Natural killer cell (primary cell): ENCODE measurements at regions not wholly inside any gene's neighbourhood (a gene's known extent, or its start where the extent isn't known, plus 50 kb on each side); places are given as distances from the start of the nearest gene placed in this dataset.
"Not testable (repeated sequence)": the region's sequence is repeated elsewhere in the genome, so short reads cannot be mapped to it uniquely, and the experiment has no call there.

Experiments
- ATAC-seq, 3 donors: fragments of 150-1000 bp in 2 of 3; fragments of 200-7000 bp in 1 of 3; cut with Tn5 transposase; 1 replicate in 1 of 3; 2 replicates in 2 of 3; pipeline ENCODE4 v1.10.0; 2021; ENCODE audit warnings: mild to moderate bottlenecking in 2 of 3, moderate library complexity in 2 of 3
- DNase-seq, 2 donors: peaks; one replicate each; pipeline versions ENCODE4 v3.0.0 to v3.0.0-alpha.2; 2013 to 2021; ENCODE audit warnings: mixed read lengths in 1 of 2
- H3K27ac ChIP-seq: one replicate; pipeline ENCODE4 v1.5.1; 2013; ENCODE audit warnings: mild to moderate bottlenecking, low read length
- H3K27me3 ChIP-seq: one replicate; pipeline ENCODE4 v1.6.1; 2013; ENCODE audit warnings: low read length; ENCODE audit not compliant: control insufficient read depth, insufficient read depth
- H3K36me3 ChIP-seq: one replicate; pipeline ENCODE4 v1.6.1; 2013; ENCODE audit warnings: low read length; ENCODE audit not compliant: control insufficient read depth, insufficient read depth
- H3K4me1 ChIP-seq: one replicate; pipeline ENCODE4 v1.6.1; 2013; ENCODE audit warnings: low read length; ENCODE audit not compliant: control insufficient read depth, insufficient read depth
- H3K4me3 ChIP-seq: one replicate; pipeline ENCODE4 v1.5.1; 2013; ENCODE audit warnings: low read length
- H3K9me3 ChIP-seq: one replicate; pipeline ENCODE4 v1.6.1; 2013; ENCODE audit warnings: low read length; ENCODE audit not compliant: control insufficient read depth, insufficient read depth
- H3K27ac Mint-ChIP-seq, 2 donors: one replicate each; pipeline ENCODE4 v1.8.0; 2022; ENCODE audit warnings: mild to moderate bottlenecking in 2 of 2, mixed read lengths in 2 of 2, moderate library complexity in 1 of 2
- H3K27me3 Mint-ChIP-seq, 2 donors: one replicate each; pipeline ENCODE4 v1.8.0; 2022; ENCODE audit warnings: low read depth in 2 of 2, mixed read lengths in 2 of 2
- H3K36me3 Mint-ChIP-seq: one replicate; pipeline ENCODE4 v1.8.0; 2022; ENCODE audit warnings: mixed read lengths
- H3K4me1 Mint-ChIP-seq, 2 donors: one replicate each; pipeline ENCODE4 v1.8.0; 2022; ENCODE audit warnings: mixed read lengths in 2 of 2
- H3K4me3 Mint-ChIP-seq: one replicate; pipeline ENCODE4 v1.8.0; 2022; ENCODE audit warnings: mild to moderate bottlenecking, moderate library complexity, mixed read lengths
- H3K9me3 Mint-ChIP-seq, 2 donors: one replicate each; pipeline ENCODE4 v1.8.0; 2022; ENCODE audit warnings: mixed read lengths in 2 of 2
- CTCF ChIP-seq: fragments of 200-600 bp; IDR thresholded peaks from one replicate; pipeline ENCODE4 v1.8.0; 2022; ENCODE audit warnings: antibody characterized with exemption
- WGBS: methylation state at CpG from one replicate; pipeline ENCODE4 v1.1.7; 2013; ENCODE audit warnings: missing lambda C conversion rate; ENCODE audit not compliant: insufficient coverage; 5-methylcytosine and 5-hydroxymethylcytosine counted together
- intact Hi-C: fragments of 100-400 bp; cut with micrococcal nuclease; formaldehyde crosslinking; loops from one replicate; pipeline ENCODE4 v1.14.2; 2022

GRCh38 chr6:85004361-85004995 lies 240.1 kb upstream of the TBX18 start:
- DNase-seq = no peak
- no peak overlapping the region for H3K27ac Mint-ChIP-seq
- 83% methylated on average over 2 of the region's 2 CpGs for WGBS
- TF ChIP-seq CTCF = no peak
- peaks cover 4 to 13% of the 10 kb centered on the region in 2 donors for H3K9me3 Mint-ChIP-seq
- Histone ChIP-seq H3K36me3 (no peaks in the 10 kb centered on the region), H3K4me3 (no peak overlapping the region), H3K27ac (no peak overlapping the region), H3K9me3 (no peaks in the 10 kb centered on the region), H3K27me3 (no peaks in the 10 kb centered on the region), H3K4me1 (no peaks in the 10 kb centered on the region)
- H3K4me3 Mint-ChIP-seq = no peak overlapping the region
- intact Hi-C loops = no loop called here
- ATAC-seq = no peak
- H3K36me3 Mint-ChIP-seq = no peaks in the 10 kb centered on the region
- H3K4me1 Mint-ChIP-seq = no peaks in the 10 kb centered on the region
- H3K27me3 Mint-ChIP-seq = no peaks in the 10 kb centered on the region

- intact Hi-C loops = no loop called here
- 76% methylated on average over 3 of the region's 3 CpGs for whole genome bisulfite sequencing
- H3K9me3 Mint-ChIP-seq = peaks cover 8 to 15% of the 10 kb centered on the region in 2 donors
- no peak overlapping the region for H3K27ac Mint-ChIP-seq
- ATAC-seq (no peak), DNase-seq (no peak)
- H3K36me3 Mint-ChIP-seq = no peaks in the 10 kb centered on the region
- no peaks in the 10 kb centered on the region for H3K27me3 Mint-ChIP-seq
- Histone ChIP-seq H3K9me3 (no peaks in the 10 kb centered on the region), H3K27me3 (no peaks in the 10 kb centered on the region), H3K4me3 (no peak overlapping the region), H3K36me3 (no peaks in the 10 kb centered on the region), H3K4me1 (no peaks in the 10 kb centered on the region), H3K27ac (no peak overlapping the region)
- TF ChIP-seq CTCF = no peak
- H3K4me1 Mint-ChIP-seq = no peaks in the 10 kb centered on the region
- no peak overlapping the region for H3K4me3 Mint-ChIP-seq
These were observed 238.4 kb upstream of the TBX18 start for GRCh38 chr6:85002847-85003246.

- ATAC-seq (no peak), DNase-seq (no peak)
- Histone ChIP-seq H3K9me3 (no peaks in the 10 kb centered on the region), H3K36me3 (no peaks in the 10 kb centered on the region), H3K27ac (no peak overlapping the region), H3K4me3 (no peak overlapping the region), H3K4me1 (no peaks in the 10 kb centered on the region), H3K27me3 (no peaks in the 10 kb centered on the region)
- Mint-ChIP-seq H3K4me3 (no peak overlapping the region), H3K9me3 (peaks cover 13 to 21% of the 10 kb centered on the region in 2 donors), H3K27me3 (no peaks in the 10 kb centered on the region), H3K4me1 (no peaks in the 10 kb centered on the region), H3K36me3 (no peaks in the 10 kb centered on the region), H3K27ac (no peak overlapping the region)
- intact Hi-C loops = no loop called here
- TF ChIP-seq CTCF = no peak
- 71% methylated on average over 1 of the region's 2 CpGs for WGBS
These were observed 235.6 kb upstream of the TBX18 start for GRCh38 chr6:85000001-85000400.

- H3K4me1 ChIP-seq = no peaks in the 10 kb centered on the region
- H3K4me1 Mint-ChIP-seq = no peaks in the 10 kb centered on the region
- H3K9me3 Mint-ChIP-seq = peaks cover 11 to 12% of the 10 kb centered on the region in 2 donors
- no peak for ATAC-seq
- no CpG with 5 or more reads among the region's 1 CpG for WGBS
- H3K36me3 ChIP-seq = no peaks in the 10 kb centered on the region
- DNase-seq = no peak
- intact Hi-C loops = no loop called here
- no peak overlapping the region for H3K4me3 ChIP-seq
- H3K36me3 Mint-ChIP-seq = no peaks in the 10 kb centered on the region
- H3K27ac ChIP-seq = no peak overlapping the region
- H3K4me3 Mint-ChIP-seq = no peak overlapping the region
- no peaks in the 10 kb centered on the region for H3K9me3 ChIP-seq
- no peaks in the 10 kb centered on the region for H3K27me3 Mint-ChIP-seq
- H3K27me3 ChIP-seq = no peaks in the 10 kb centered on the region
- no peak for TF ChIP-seq CTCF
- H3K27ac Mint-ChIP-seq = no peak overlapping the region
These were observed 233.8 kb upstream of the TBX18 start for GRCh38 chr6:84998223-84998622.

GRCh38 chr6:84988766-84989165 lies 224.4 kb upstream of the TBX18 start:
- H3K9me3 ChIP-seq, H3K27me3 Mint-ChIP-seq, H3K4me1 ChIP-seq, H3K36me3 Mint-ChIP-seq, H3K27ac Mint-ChIP-seq, H3K4me1 Mint-ChIP-seq, H3K27me3 ChIP-seq, ATAC-seq, DNase-seq, intact Hi-C loops, H3K4me3 ChIP-seq, H3K36me3 ChIP-seq, H3K4me3 Mint-ChIP-seq, H3K27ac ChIP-seq: not testable (repeated sequence)
- 50% methylated on average over 1 of the region's 1 CpG for WGBS
- H3K9me3 Mint-ChIP-seq = peaks cover 15 to 16% of the 10 kb centered on the region in 2 donors
